ENCODE measurements at regions not wholly inside any gene's neighbourhood (a gene's known extent, or its start where the extent isn't known, plus 50 kb on each side); places are given as distances from the start of the nearest gene placed in this dataset.

- no peaks in the 10 kb centered on the region for H3K36me3 ChIP-seq (ENCODE audit: control insufficient read depth, insufficient read depth, low read length, severe bottlenecking)
- no peak overlapping the region for H3K4me3 ChIP-seq (ENCODE audit: low read length)
- H3K9ac ChIP-seq (ENCODE audit: low read length): no peak overlapping the region
- H3K4me1 ChIP-seq (ENCODE audit: control insufficient read depth, insufficient read depth, low read length): no peaks in the 10 kb centered on the region
- no peaks in the 10 kb centered on the region for H3K27me3 ChIP-seq (replicated peaks; ENCODE audit: control insufficient read depth, insufficient read depth, low read length)
- no peak for DNase-seq (ENCODE audit: low read depth)
- H3K9me3 ChIP-seq (ENCODE audit: control insufficient read depth, low read length): no peaks in the 10 kb centered on the region
These were observed 53.8 kb downstream of the COX7C start for GRCh38 chr5:86671536-86671935.

- Histone ChIP-seq H3K27me3 (replicated peaks; ENCODE audit: control insufficient read depth, insufficient read depth, low read length) (no peaks in the 10 kb centered on the region), H3K4me1 (ENCODE audit: control insufficient read depth, insufficient read depth, low read length) (no peaks in the 10 kb centered on the region), H3K9me3 (ENCODE audit: control insufficient read depth, low read length) (no peaks in the 10 kb centered on the region), H3K4me3 (ENCODE audit: low read length) (no peak overlapping the region), H3K9ac (ENCODE audit: low read length) (no peak overlapping the region), H3K36me3 (ENCODE audit: control insufficient read depth, insufficient read depth, low read length, severe bottlenecking) (no peaks in the 10 kb centered on the region)
- DNase-seq (ENCODE audit: low read depth): no peak
These were observed 56.3 kb downstream of the COX7C start for GRCh38 chr5:86674069-86674468.

- Histone ChIP-seq H3K36me3 (ENCODE audit: control insufficient read depth, insufficient read depth, low read length, severe bottlenecking) (no peaks in the 10 kb centered on the region), H3K4me1 (ENCODE audit: control insufficient read depth, insufficient read depth, low read length) (peaks cover 7% of the 10 kb centered on the region), H3K27me3 (replicated peaks; ENCODE audit: control insufficient read depth, insufficient read depth, low read length) (no peaks in the 10 kb centered on the region), H3K4me3 (ENCODE audit: low read length) (no peak overlapping the region), H3K9me3 (ENCODE audit: control insufficient read depth, low read length) (no peaks in the 10 kb centered on the region), H3K9ac (ENCODE audit: low read length) (no peak overlapping the region)
- DNase-seq (ENCODE audit: low read depth): no peak
These were observed 57.6 kb downstream of the COX7C start for GRCh38 chr5:86675311-86675710.

GRCh38 chr5:86679529-86679928 lies 61.8 kb downstream of the COX7C start:
- peaks cover 18% of the 10 kb centered on the region for H3K4me1 ChIP-seq (ENCODE audit: control insufficient read depth, insufficient read depth, low read length)
- peak; percentile 67 for DNase-seq (ENCODE audit: low read depth)
- H3K27me3 ChIP-seq (replicated peaks; ENCODE audit: control insufficient read depth, insufficient read depth, low read length): no peaks in the 10 kb centered on the region
- H3K9me3 ChIP-seq (ENCODE audit: control insufficient read depth, low read length): no peaks in the 10 kb centered on the region
- no peak overlapping the region for H3K9ac ChIP-seq (ENCODE audit: low read length)
- H3K36me3 ChIP-seq (ENCODE audit: control insufficient read depth, insufficient read depth, low read length, severe bottlenecking): no peaks in the 10 kb centered on the region
- no peak overlapping the region for H3K4me3 ChIP-seq (ENCODE audit: low read length)

- Histone ChIP-seq H3K4me3 (ENCODE audit: low read length) (no peak overlapping the region), H3K9me3 (ENCODE audit: control insufficient read depth, low read length) (no peaks in the 10 kb centered on the region), H3K4me1 (ENCODE audit: control insufficient read depth, insufficient read depth, low read length) (peaks cover 22% of the 10 kb centered on the region), H3K27me3 (replicated peaks; ENCODE audit: control insufficient read depth, insufficient read depth, low read length) (no peaks in the 10 kb centered on the region), H3K9ac (ENCODE audit: low read length) (no peak overlapping the region), H3K36me3 (ENCODE audit: control insufficient read depth, insufficient read depth, low read length, severe bottlenecking) (no peaks in the 10 kb centered on the region)
- peak; percentile 14 for DNase-seq (ENCODE audit: low read depth)
These were observed 62.2 kb downstream of the COX7C start for GRCh38 chr5:86679949-86680348.

- no peak for DNase-seq (ENCODE audit: low read depth)
- Histone ChIP-seq H3K4me3 (ENCODE audit: low read length) (no peak overlapping the region), H3K9me3 (ENCODE audit: control insufficient read depth, low read length) (no peaks in the 10 kb centered on the region), H3K36me3 (ENCODE audit: control insufficient read depth, insufficient read depth, low read length, severe bottlenecking) (no peaks in the 10 kb centered on the region), H3K9ac (ENCODE audit: low read length) (no peak overlapping the region), H3K27me3 (replicated peaks; ENCODE audit: control insufficient read depth, insufficient read depth, low read length) (no peaks in the 10 kb centered on the region), H3K4me1 (ENCODE audit: control insufficient read depth, insufficient read depth, low read length) (peaks cover 35% of the 10 kb centered on the region)
These were observed 66.5 kb downstream of the COX7C start for GRCh38 chr5:86684222-86684621.

- Histone ChIP-seq H3K9ac (ENCODE audit: low read length) (no peak overlapping the region), H3K4me1 (ENCODE audit: control insufficient read depth, insufficient read depth, low read length) (peaks cover 25% of the 10 kb centered on the region), H3K36me3 (ENCODE audit: control insufficient read depth, insufficient read depth, low read length, severe bottlenecking) (no peaks in the 10 kb centered on the region), H3K9me3 (ENCODE audit: control insufficient read depth, low read length) (no peaks in the 10 kb centered on the region), H3K4me3 (ENCODE audit: low read length) (no peak overlapping the region), H3K27me3 (replicated peaks; ENCODE audit: control insufficient read depth, insufficient read depth, low read length) (no peaks in the 10 kb centered on the region)
- no peak for DNase-seq (ENCODE audit: low read depth)
These were observed 68.3 kb downstream of the COX7C start for GRCh38 chr5:86686046-86686445.

- H3K9ac ChIP-seq (ENCODE audit: low read length): no peak overlapping the region
- no peak overlapping the region for H3K4me3 ChIP-seq (ENCODE audit: low read length)
- H3K27me3 ChIP-seq (replicated peaks; ENCODE audit: control insufficient read depth, insufficient read depth, low read length): no peaks in the 10 kb centered on the region
- no peak for DNase-seq (ENCODE audit: low read depth)
- H3K9me3 ChIP-seq (ENCODE audit: control insufficient read depth, low read length): no peaks in the 10 kb centered on the region
- no peaks in the 10 kb centered on the region for H3K36me3 ChIP-seq (ENCODE audit: control insufficient read depth, insufficient read depth, low read length, severe bottlenecking)
- H3K4me1 ChIP-seq (ENCODE audit: control insufficient read depth, insufficient read depth, low read length): peaks cover 25% of the 10 kb centered on the region
These were observed 70.7 kb downstream of the COX7C start for GRCh38 chr5:86688406-86688805.

GRCh38 chr5:86689103-86689729 lies 71.5 kb downstream of the COX7C start:
- no peak overlapping the region for H3K4me3 ChIP-seq (ENCODE audit: low read length)
- no peaks in the 10 kb centered on the region for H3K27me3 ChIP-seq (replicated peaks; ENCODE audit: control insufficient read depth, insufficient read depth, low read length)
- H3K9ac ChIP-seq (ENCODE audit: low read length): no peak overlapping the region
- peaks cover 2% of the 10 kb centered on the region for H3K9me3 ChIP-seq (ENCODE audit: control insufficient read depth, low read length)
- peaks cover 20% of the 10 kb centered on the region for H3K4me1 ChIP-seq (ENCODE audit: control insufficient read depth, insufficient read depth, low read length)
- no peak for DNase-seq (ENCODE audit: low read depth)
- H3K36me3 ChIP-seq (ENCODE audit: control insufficient read depth, insufficient read depth, low read length, severe bottlenecking): no peaks in the 10 kb centered on the region

GRCh38 chr5:86709157-86709881 lies 91.6 kb downstream of the COX7C start:
- H3K9ac ChIP-seq (ENCODE audit: low read length): no peak overlapping the region
- no peak for DNase-seq (ENCODE audit: low read depth)
- H3K9me3 ChIP-seq (ENCODE audit: control insufficient read depth, low read length): no peaks in the 10 kb centered on the region
- H3K4me3 ChIP-seq (ENCODE audit: low read length): no peak overlapping the region
- H3K4me1 ChIP-seq (ENCODE audit: control insufficient read depth, insufficient read depth, low read length): no peaks in the 10 kb centered on the region
- H3K27me3 ChIP-seq (replicated peaks; ENCODE audit: control insufficient read depth, insufficient read depth, low read length): no peaks in the 10 kb centered on the region
- H3K36me3 ChIP-seq (ENCODE audit: control insufficient read depth, insufficient read depth, low read length, severe bottlenecking): no peaks in the 10 kb centered on the region

GRCh38 chr5:86716121-86716520 lies 98.4 kb downstream of the COX7C start:
- Histone ChIP-seq H3K9me3 (ENCODE audit: control insufficient read depth, low read length) (no peaks in the 10 kb centered on the region), H3K4me1 (ENCODE audit: control insufficient read depth, insufficient read depth, low read length) (no peaks in the 10 kb centered on the region), H3K9ac (ENCODE audit: low read length) (no peak overlapping the region), H3K27me3 (replicated peaks; ENCODE audit: control insufficient read depth, insufficient read depth, low read length) (no peaks in the 10 kb centered on the region), H3K4me3 (ENCODE audit: low read length) (no peak overlapping the region), H3K36me3 (ENCODE audit: control insufficient read depth, insufficient read depth, low read length, severe bottlenecking) (no peaks in the 10 kb centered on the region)
- no peak for DNase-seq (ENCODE audit: low read depth)

Measured in adipocyte (in vitro differentiated cells).